Stimulated activated CD4-positive, alpha-beta T cell treated with anti-CD3 and anti-CD28 coated beads, Interleukin-15, amount 100 ng/mL, for 24 hours (primary cell): ENCODE measurements at regions not wholly inside any gene's neighbourhood (a gene's known extent, or its start where the extent isn't known, plus 50 kb on each side); places are given as distances from the start of the nearest gene placed in this dataset.

Experiments used
- DNase-seq: peaks from one replicate; pipeline ENCODE4 v3.0.0-alpha.2; 2020

DNA sequence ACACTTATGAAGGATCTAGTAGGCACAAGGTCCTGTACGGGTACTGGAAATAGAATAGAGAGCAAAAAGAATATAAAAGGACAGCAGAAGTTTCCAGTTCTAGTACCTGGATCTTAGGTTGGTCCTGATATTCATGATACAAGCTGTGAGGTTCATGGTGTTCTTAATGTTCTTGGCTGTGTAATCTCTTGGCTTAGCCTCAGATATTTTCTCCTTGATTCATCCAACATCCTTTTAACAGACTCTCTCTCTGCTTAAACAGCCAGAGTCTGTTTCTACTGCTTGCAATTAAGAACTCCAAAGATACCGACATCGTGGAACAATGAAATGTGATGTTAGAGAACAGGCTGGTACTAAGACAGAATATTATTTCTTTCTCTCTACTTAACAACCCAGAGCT, 49.9 kb downstream of the CNTN3 start:
- no peak for DNase-seq

DNA sequence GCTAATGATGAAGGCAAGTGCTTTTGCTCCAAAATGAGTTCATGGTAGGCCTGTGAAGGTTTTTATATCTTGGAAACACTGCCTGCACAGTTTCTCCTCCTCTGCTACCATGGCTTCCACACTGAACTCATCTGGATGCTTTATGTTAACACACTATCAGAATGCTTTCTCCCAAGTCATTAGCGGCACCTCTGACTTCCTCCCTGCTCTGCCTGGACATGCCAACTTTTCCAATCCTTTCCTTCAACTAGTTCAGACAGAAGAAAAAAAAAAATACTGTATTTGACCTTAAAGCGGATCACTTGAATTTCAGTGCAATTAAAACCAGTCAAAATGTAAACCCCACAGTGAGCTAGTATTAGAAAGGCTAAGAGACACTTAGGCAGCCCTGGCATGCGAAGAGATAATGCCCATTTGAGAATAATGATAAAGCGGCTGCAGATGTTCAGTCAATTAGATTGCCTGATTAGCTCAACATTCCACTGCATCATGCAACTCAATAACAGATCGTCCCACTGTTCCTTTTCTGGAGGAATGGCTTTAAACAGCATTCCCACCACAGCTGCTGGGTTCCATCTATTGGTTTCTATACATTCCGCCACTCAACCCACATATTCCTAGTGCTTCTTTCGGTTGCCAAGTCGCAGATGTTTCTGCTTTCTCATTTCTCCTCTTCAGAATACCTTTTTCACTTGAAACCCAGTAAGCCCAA, 51.7 kb downstream of the CNTN3 start:
- DNase-seq, result no peak

DNA sequence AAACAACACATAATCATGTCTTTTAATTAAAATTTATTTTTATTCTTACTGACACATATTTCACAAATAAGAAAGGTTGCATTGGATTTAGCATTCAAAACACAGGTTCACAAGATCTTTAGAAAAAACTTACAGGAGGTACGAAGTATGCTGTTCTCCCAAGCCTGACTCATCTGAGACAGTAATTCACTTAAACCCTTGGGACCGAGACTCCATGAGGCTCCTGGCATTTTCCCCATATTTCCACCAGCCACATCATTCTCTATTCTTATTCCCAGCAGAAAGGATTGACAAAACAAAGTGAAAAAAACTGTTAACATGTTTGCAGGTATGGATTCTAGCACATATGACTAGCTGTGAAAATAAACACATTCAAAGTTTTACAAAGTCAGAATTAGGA, 52.6 kb downstream of the CNTN3 start:
- DNase-seq, result no peak

- no peak for DNase-seq
Measured at GRCh38 chr3:74559261-74559660, 55.2 kb downstream of the CNTN3 start.

DNA sequence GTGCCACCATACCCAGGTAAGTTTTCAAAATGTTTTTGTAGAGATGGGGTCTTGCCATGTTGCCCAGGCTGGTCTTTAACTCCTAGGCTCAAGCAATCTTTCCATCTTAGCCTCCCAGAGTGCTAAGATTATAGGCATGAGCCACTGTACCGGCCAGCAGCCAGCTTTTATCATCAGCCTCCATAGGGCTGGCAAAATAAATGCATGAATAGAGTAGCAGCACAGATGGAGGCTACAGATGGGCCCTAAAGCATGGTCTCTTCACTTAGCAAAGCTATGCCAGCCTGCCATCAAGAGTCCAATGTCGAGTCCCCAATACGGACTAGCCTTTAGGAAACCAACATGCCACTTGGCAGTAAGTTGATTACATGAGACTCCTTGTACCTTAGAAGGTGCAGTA, 63.8 kb downstream of the CNTN3 start:
- no peak for DNase-seq

GRCh38 chr3:74546426-74546825, 68.0 kb downstream of the CNTN3 start:
- DNase-seq, result no peak

DNA sequence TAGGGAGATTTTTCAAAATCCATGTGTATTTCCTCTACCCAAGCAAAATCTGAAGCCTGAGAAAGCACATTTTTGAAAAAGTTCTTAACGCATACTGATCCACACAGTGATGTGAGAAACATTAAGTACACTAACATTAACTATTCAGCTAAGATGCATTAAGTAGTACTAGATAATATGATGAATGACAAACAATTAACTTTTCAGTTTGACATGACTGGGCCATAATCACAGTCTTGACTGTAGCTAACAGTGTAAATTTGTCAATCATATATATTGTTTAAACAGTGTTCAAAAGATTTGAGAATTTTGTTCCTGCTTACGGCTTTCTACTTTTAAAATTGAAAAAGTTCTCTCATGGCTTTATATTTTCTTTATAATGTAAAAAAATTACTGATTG, 72.0 kb downstream of the CNTN3 start:
- DNase-seq, result no peak

- DNase-seq, result no peak
Measured at GRCh38 chr3:74539876-74540275, 74.6 kb downstream of the CNTN3 start.

GRCh38 chr3:74538669-74539068, 75.8 kb downstream of the CNTN3 start:
- DNase-seq, result no peak

DNA sequence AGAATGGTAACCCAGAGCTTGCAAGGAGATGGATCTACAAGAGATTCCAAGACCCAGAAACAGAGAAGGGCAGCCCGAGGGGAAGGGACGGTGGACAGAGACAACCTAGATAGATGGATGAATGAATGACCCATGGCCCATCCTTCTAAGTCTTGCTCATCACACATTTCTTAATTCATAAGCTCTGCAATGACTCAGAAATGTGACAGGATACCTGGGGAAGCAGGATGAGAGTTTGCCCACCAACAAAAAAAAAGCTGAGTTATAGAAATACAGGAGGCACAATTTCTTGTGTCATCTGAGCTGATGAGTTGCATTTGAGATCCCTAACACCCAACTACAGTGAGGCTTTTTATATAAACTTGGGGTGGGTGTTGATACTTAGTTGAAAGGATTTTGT, 76.6 kb downstream of the CNTN3 start:
- no peak for DNase-seq

DNA sequence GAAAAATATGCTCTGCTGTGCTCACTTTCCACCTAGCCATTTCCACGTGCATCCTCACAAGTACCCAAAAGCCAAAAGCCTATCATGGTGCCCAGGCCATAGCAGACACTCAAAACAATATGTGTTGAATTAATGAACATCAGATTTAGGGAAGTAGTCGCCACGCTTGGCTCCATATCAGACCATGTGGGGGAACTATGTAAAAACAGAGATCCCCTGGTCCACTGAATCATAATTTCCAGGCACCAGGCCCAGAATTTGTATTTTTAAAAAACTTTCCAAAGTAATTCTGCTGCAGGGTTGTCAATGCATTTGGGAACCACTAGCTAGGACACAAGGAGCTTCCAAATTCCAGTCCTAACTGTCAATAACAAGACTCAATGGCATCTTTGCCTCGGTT, 77.3 kb downstream of the CNTN3 start:
- DNase-seq, result no peak

GRCh38 chr3:74535281-74535680, 79.2 kb downstream of the CNTN3 start:
- DNase-seq, result no peak

- no peak for DNase-seq
Measured at GRCh38 chr3:74534611-74535010, 79.8 kb downstream of the CNTN3 start.

GRCh38 chr3:74532446-74532845, 82.0 kb downstream of the CNTN3 start:
- DNase-seq, result no peak

DNA sequence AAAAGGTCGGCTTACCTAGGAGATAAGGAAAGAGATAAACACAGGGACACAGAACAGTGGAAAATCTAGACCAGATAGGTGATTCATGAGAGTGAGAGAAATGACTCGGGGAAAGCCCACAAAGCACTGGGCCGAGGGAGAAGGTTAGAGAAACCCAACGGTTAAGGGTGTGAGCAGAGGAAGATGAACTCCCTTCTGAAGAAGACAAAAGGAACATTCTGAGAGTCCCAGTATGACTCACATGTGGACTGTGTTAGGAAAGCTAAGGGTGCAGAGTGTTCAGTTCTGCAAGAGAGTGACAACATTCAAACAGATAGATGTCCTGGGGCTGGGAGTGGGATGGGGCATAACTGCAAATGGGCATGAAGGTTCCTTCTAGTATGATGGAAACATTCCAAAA, 83.0 kb downstream of the CNTN3 start:
- DNase-seq, result no peak

GRCh38 chr3:74529145-74529544, 85.3 kb downstream of the CNTN3 start:
- no peak for DNase-seq

- DNase-seq, result no peak
Measured at GRCh38 chr3:74527566-74527965, 86.9 kb downstream of the CNTN3 start.

- no peak for DNase-seq
Measured at GRCh38 chr3:74523811-74524210, 90.6 kb downstream of the CNTN3 start.

GRCh38 chr3:74520895-74521294, 93.6 kb downstream of the CNTN3 start:
- DNase-seq, result no peak

DNA sequence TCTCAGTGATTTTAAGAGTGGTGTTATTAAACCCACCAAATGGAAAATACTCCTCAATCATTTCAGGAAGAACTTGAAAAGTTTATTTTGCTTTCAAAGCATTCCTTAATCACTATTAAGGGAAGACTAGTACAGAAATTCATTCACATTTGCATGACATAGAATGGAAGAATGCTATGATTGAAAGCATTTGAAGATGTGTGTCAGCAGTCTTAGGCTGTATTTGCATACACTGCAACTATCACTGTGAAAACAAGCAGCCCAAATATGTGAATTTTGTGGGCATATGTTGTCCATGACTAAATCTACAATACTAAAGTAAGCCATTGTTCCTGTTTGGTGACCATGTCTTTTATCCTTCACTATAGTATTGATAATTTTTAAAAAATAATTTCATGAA, 95.8 kb downstream of the CNTN3 start:
- DNase-seq, result no peak

- DNase-seq, result no peak
Measured at GRCh38 chr3:74516019-74516418, 98.4 kb downstream of the CNTN3 start.

GRCh38 chr3:74515451-74515850, 99.0 kb downstream of the CNTN3 start:
- no peak for DNase-seq

GRCh38 chr3:74511078-74511477, 103.4 kb downstream of the CNTN3 start:
- no peak for DNase-seq

DNA sequence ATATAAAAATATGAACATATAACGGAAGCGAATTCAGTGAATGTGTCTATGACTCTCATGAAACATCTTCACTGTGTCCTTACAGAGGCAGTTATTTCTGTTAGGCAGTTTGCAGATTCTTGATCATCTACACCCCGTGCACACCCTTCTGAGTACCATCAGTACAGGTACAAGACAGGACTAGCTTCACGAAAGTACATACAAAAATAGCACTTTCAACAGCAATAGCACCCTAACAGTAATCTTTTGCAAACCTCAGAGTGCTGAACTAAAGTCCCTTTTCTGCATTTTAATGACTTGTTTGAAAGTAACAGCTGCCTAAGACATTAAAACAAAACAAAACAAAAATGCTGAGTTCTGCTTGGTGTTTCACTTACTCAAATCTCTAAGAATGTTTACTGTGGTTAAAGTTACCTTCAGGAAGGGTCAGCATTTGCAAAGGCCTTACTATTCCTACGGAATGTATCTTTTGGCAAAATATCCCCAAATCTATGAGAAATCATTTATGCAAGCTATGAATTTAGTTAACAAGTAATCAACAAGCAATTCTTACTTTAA, 104.1 kb downstream of the CNTN3 start:
- no peak for DNase-seq

DNA sequence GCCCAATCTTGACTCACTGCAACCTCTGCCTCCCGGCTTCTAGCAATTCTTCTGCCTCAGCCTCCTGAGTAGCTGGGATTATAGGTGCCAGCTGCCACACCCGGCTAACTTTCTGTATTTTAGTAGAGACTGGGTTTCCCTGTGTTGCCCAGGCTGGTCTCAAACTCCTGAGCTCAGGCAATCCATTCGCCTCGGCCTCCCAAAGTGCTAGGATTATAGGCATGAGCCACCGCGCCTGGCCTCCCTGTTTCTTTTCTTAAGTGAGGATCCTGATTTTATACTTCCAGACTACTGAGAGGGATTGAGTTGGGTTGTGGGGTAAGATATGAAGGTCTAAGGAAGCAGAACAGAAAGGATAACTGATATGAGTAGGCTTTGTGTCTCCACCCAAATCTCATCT, 106.8 kb downstream of the CNTN3 start:
- DNase-seq, result no peak
